Endothelial cell of umbilical vein (primary cell): ENCODE measurements at regions not wholly inside any gene's neighbourhood (a gene's known extent, or its start where the extent isn't known, plus 50 kb on each side); places are given as distances from the start of the nearest gene placed in this dataset.

Experiments used
- BruUV-seq: library from RNA; stranded (reverse); fragments of 400-500 nt; replicated peaks from 2 replicates; lab custom pipeline; 2021; lab: Mats Ljungman, UMichigan
- CTCF ChIA-PET: fragments of 300-600, 350-600 bp; sonication (Branson Sonifier 250); formaldehyde crosslinking; loops from one replicate; lab custom pipeline; 2021; ENCODE audit warnings: antibody characterized with exemption, inconsistent platforms; lab: Charles Lee
- POLR2A ChIA-PET: fragments of 300-600, 350-600 bp; sonication (Branson Sonifier 250); formaldehyde crosslinking; loops from one replicate; lab custom pipeline; 2021; ENCODE audit warnings: antibody characterized with exemption, inconsistent platforms; lab: Charles Lee
- DNase-seq: peaks from one replicate; pipeline ENCODE4 v3.0.0-alpha.2; 2011; ENCODE audit warnings: low read depth, low spot score
- FAIRE-seq: peaks from 2 replicates; lab custom pipeline; 2011; peaks lifted over from hg19 to GRCh38; lab: Jason Lieb, UNC
- H2AFZ ChIP-seq: 2 replicates; pipeline ENCODE4 v1.6.0; 2012; ENCODE audit warnings: low read depth, low read length, control low read depth, inconsistent platforms
- H3K27ac ChIP-seq: 2 replicates; pipeline ENCODE4 v1.5.1; 2011; ENCODE audit warnings: low read depth, mild to moderate bottlenecking, control low read depth, low read length, moderate library complexity; ENCODE audit not compliant: insufficient read depth
- H3K27me3 ChIP-seq, 2 experiments: 2 replicates each; pipeline versions ENCODE4 v1.6.0 to v1.6.1; 2011; ENCODE audit warnings: low read length in 2 of 2, mixed read lengths in 1 of 2; ENCODE audit not compliant: control insufficient read depth in 2 of 2, insufficient read depth in 2 of 2
- H3K36me3 ChIP-seq, 2 experiments: 2 replicates in 1 of 2; 3 replicates in 1 of 2; pipeline ENCODE4 v1.5.1; 2011; ENCODE audit warnings: low read length in 2 of 2, mild to moderate bottlenecking in 1 of 2, moderate library complexity in 1 of 2; ENCODE audit not compliant: control insufficient read depth in 2 of 2, insufficient read depth in 2 of 2; ENCODE audit errors: extremely low read depth in 1 of 2
- H3K4me1 ChIP-seq: 3 replicates; pipeline ENCODE4 v1.5.1; 2011; ENCODE audit warnings: mild to moderate bottlenecking, low read length; ENCODE audit not compliant: control insufficient read depth, insufficient read depth; ENCODE audit errors: extremely low read depth
- H3K4me2 ChIP-seq: 2 replicates; pipeline ENCODE4 v1.6.1; 2011; ENCODE audit warnings: low read length, control low read depth, mixed read lengths; ENCODE audit not compliant: insufficient read depth
- H3K4me3 ChIP-seq, 3 experiments: fragments of 200-600 bp in 1 of 3; sonication (generic), shearing (Covaris generic) in 1 of 3; replicated peaks in 1 of 3; 2 replicates each; pipeline ENCODE4 v1.5.1; 2011 to 2016; ENCODE audit warnings: control low read depth in 3 of 3, low read length in 3 of 3, mild to moderate bottlenecking in 2 of 3, inconsistent platforms in 1 of 3, low read depth in 1 of 3, moderate library complexity in 1 of 3; ENCODE audit not compliant: insufficient read depth in 1 of 3
- H3K79me2 ChIP-seq: 2 replicates; pipeline ENCODE4 v1.6.0; 2012; ENCODE audit warnings: low read length, inconsistent platforms; ENCODE audit not compliant: control insufficient read depth, insufficient read depth
- H3K9ac ChIP-seq: replicated peaks from 2 replicates; pipeline ENCODE3; 2011; ENCODE audit warnings: low read length, control low read depth; ENCODE audit not compliant: insufficient read depth; ENCODE audit errors: extremely low read depth
- H3K9me1 ChIP-seq: replicated peaks from 3 replicates; pipeline ENCODE4 v1.6.0; 2011; ENCODE audit warnings: mild to moderate bottlenecking, low read length; ENCODE audit not compliant: control insufficient read depth, insufficient read depth; ENCODE audit errors: extremely low read depth
- H3K9me3 ChIP-seq: replicated peaks from 2 replicates; pipeline ENCODE4 v1.5.1; 2012; ENCODE audit warnings: low read length, inconsistent platforms; ENCODE audit not compliant: control insufficient read depth, insufficient read depth
- H4K20me1 ChIP-seq: replicated peaks from 2 replicates; pipeline ENCODE3; 2011; ENCODE audit warnings: mild to moderate bottlenecking, low read length; ENCODE audit not compliant: control insufficient read depth, insufficient read depth; ENCODE audit errors: extremely low read depth
- CTCF ChIP-seq, 2 donors: IDR thresholded peaks; 1 replicate in 1 of 2; 2 replicates in 1 of 2; pipeline ENCODE4 v1.5.1; 2011; ENCODE audit warnings: low read length in 2 of 2, mild to moderate bottlenecking in 2 of 2, moderate library complexity in 2 of 2, control low read depth in 1 of 2, inconsistent platforms in 1 of 2, low read depth in 1 of 2; ENCODE audit not compliant: insufficient read depth in 1 of 2; ENCODE audit errors: extremely low read depth in 1 of 2
- EZH2 ChIP-seq: IDR thresholded peaks from 2 replicates; pipeline ENCODE4 v1.6.1; 2012; ENCODE audit warnings: borderline replicate concordance, low read depth, mild to moderate bottlenecking, moderate library complexity, low read length, inconsistent platforms; ENCODE audit not compliant: severe bottlenecking
- FOS ChIP-seq: IDR thresholded peaks from 2 replicates; pipeline ENCODE4 v1.6.1; 2011; ENCODE audit warnings: mild to moderate bottlenecking, low read length, moderate library complexity, borderline replicate concordance; ENCODE audit not compliant: insufficient read depth
- GATA2 ChIP-seq: IDR thresholded peaks from 2 replicates; pipeline ENCODE4 v1.7.0; 2011; ENCODE audit warnings: low read depth, mild to moderate bottlenecking, moderate library complexity, mixed read lengths, low read length; ENCODE audit not compliant: insufficient read length, insufficient read depth
- JUN ChIP-seq: IDR thresholded peaks from 2 replicates; pipeline ENCODE4 v1.6.1; 2011; ENCODE audit warnings: borderline replicate concordance, low read depth; ENCODE audit not compliant: insufficient read length, insufficient read depth
- MAX ChIP-seq: IDR thresholded peaks from 2 replicates; pipeline ENCODE4 v1.6.1; 2011; ENCODE audit not compliant: insufficient read depth, insufficient read length
- MYC ChIP-seq: IDR thresholded peaks from one replicate; pipeline ENCODE4 v1.6.1; 2011; ENCODE audit warnings: mild to moderate bottlenecking, low read depth, low read length
- POLR2A ChIP-seq: IDR thresholded peaks from 2 replicates; pipeline ENCODE4 v1.6.1; 2012; ENCODE audit warnings: low read depth, mild to moderate bottlenecking, control low read depth, low read length
- POLR2AphosphoS5 ChIP-seq: IDR thresholded peaks from 2 replicates; pipeline ENCODE4 v1.6.1; 2012; ENCODE audit warnings: low read depth, mild to moderate bottlenecking, control low read depth, low read length, moderate library complexity; ENCODE audit not compliant: insufficient read depth
- dilution Hi-C: fragments of 300-500 bp; cut with MboI; formaldehyde crosslinking; loops from one replicate; pipeline ENCODE4 v1.15.0; 2019; ENCODE audit warnings: low sequenced_read_pairs; ENCODE audit not compliant: extremely low pct_ligation_motif_present
- intact Hi-C: fragments of 100-400 bp; cut with micrococcal nuclease; formaldehyde crosslinking; loops from one replicate; pipeline ENCODE4 v1.10.0; 2022

- Histone ChIP-seq H3K4me1 (no peaks in the 10 kb centered on the region), H3K4me3 (no peak overlapping the region), H3K9me1 (no peaks in the 10 kb centered on the region), H4K20me1 (no peaks in the 10 kb centered on the region), H3K9me3 (no peaks in the 10 kb centered on the region), H3K79me2 (no peaks in the 10 kb centered on the region), H3K36me3 (no peaks in the 10 kb centered on the region), H3K27ac (no peak overlapping the region), H3K27me3 (no peaks in the 10 kb centered on the region), H2AFZ (no peak overlapping the region), H3K9ac (no peak overlapping the region), H3K4me2 (no peak overlapping the region)
- TF ChIP-seq FOS, result no peak
- DNase-seq, result no peak
- FAIRE-seq, result no peak
- no TSS peak for BruUV-seq
- intact Hi-C loops (no loop called here), dilution Hi-C loops (no loop called here)
- POLR2A ChIA-PET, result no interaction called here
- CTCF ChIA-PET, result interaction anchor here (0.8 to 1.5 kb wide), 5 partner anchors 9 to 258 kb away, joined by 3 to 9 read pairs (median 3); no protein-coding TSS in a partner anchor
Observed at GRCh38 chr12:93122569-93123091, 193.5 kb upstream of the EEA1 start.

GRCh38 chr12:93125126-93125525 is 196.0 kb upstream of the EEA1 start:
- Histone ChIP-seq H2AFZ (no peak overlapping the region), H3K4me3 (no peak overlapping the region), H3K9me3 (no peaks in the 10 kb centered on the region), H3K36me3 (no peaks in the 10 kb centered on the region), H3K9ac (no peak overlapping the region), H3K9me1 (no peaks in the 10 kb centered on the region), H3K4me1 (peaks cover 5% of the 10 kb centered on the region), H3K79me2 (no peaks in the 10 kb centered on the region), H3K27me3 (no peaks in the 10 kb centered on the region), H4K20me1 (no peaks in the 10 kb centered on the region), H3K27ac (no peak overlapping the region), H3K4me2 (no peak overlapping the region)
- intact Hi-C loops, result no loop called here
- POLR2A ChIA-PET, result no interaction called here
- CTCF ChIA-PET, result no interaction called here
- no peak for FAIRE-seq
- BruUV-seq, result no TSS peak
- TF ChIP-seq EZH2 (no peak), POLR2A (no peak), FOS (no peak), JUN (no peak), POLR2AphosphoS5 (no peak), MYC (no peak), MAX (no peak), CTCF (IDR thresholded peaks at IDR 0.05; ENCODE audit: extremely low read depth in 1 of 2, insufficient read depth in 1 of 2, low read depth in 1 of 2, low read length in 2 of 2) (no peak), GATA2 (no peak)
- no peak for DNase-seq
- dilution Hi-C loops, result no loop called here
